ENCODE measurements at regions not wholly inside any gene's neighbourhood (a gene's known extent, or its start where the extent isn't known, plus 50 kb on each side); places are given as distances from the start of the nearest gene placed in this dataset.

DNA sequence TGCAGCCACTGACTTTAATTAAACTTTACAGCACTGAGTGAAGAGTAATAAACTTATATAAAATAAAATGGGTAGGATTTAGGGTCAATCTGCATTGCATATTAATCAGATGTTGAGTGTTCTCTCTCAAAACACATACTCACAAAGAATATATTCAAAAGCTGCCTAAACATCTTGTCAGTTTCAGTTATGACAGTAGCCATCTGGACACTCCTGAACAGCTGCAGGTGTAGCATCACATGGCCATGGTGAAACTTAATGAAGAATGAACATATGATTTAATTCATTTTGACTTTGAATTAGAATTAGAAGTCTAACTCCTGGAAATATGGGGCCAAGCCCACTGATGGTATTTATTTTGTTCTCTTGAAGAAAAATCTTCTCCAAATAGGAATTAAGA, 684.3 kb upstream of the RAG2 start:
- TF ChIP-seq, protein P1, sequence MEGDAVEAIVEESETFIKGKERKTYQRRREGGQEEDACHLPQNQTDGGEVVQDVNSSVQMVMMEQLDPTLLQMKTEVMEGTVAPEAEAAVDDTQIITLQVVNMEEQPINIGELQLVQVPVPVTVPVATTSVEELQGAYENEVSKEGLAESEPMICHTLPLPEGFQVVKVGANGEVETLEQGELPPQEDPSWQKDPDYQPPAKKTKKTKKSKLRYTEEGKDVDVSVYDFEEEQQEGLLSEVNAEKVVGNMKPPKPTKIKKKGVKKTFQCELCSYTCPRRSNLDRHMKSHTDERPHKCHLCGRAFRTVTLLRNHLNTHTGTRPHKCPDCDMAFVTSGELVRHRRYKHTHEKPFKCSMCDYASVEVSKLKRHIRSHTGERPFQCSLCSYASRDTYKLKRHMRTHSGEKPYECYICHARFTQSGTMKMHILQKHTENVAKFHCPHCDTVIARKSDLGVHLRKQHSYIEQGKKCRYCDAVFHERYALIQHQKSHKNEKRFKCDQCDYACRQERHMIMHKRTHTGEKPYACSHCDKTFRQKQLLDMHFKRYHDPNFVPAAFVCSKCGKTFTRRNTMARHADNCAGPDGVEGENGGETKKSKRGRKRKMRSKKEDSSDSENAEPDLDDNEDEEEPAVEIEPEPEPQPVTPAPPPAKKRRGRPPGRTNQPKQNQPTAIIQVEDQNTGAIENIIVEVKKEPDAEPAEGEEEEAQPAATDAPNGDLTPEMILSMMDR (IDR thresholded peaks at IDR 0.05 in 2 of 3, conservative IDR thresholded peaks at IDR 0.05 in 1 of 3; ENCODE audit: borderline replicate concordance in 1 of 3, insufficient read depth in 1 of 3, low read depth in 2 of 3, low read length in 2 of 3), result no peak
- TF ChIP-seq, protein P2, sequence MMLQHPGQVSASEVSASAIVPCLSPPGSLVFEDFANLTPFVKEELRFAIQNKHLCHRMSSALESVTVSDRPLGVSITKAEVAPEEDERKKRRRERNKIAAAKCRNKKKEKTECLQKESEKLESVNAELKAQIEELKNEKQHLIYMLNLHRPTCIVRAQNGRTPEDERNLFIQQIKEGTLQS (IDR thresholded peaks at IDR 0.05), result no peak
- TF ChIP-seq POLR2AphosphoS5 (IDR thresholded peaks at IDR 0.05; ENCODE audit: low read depth, low read length) (no peak), ZNF274 (IDR thresholded peaks at IDR 0.05; ENCODE audit: low read depth, low read length) (no peak), EZH2 (IDR thresholded peaks at IDR 0.05) (no peak)
